B cell (primary cell): ENCODE measurements at regions not wholly inside any gene's neighbourhood (a gene's known extent, or its start where the extent isn't known, plus 50 kb on each side); places are given as distances from the start of the nearest gene placed in this dataset.

Source experiments
- ATAC-seq: fragments of 200-7000 bp; cut with Tn5 transposase; one replicate; pipeline ENCODE4 v1.10.0; 2021; ENCODE audit warnings: low read depth, mild to moderate bottlenecking, moderate number of reproducible peaks, moderate library complexity
- CTCF ChIA-PET: fragments of 350-600 bp; sonication (Branson Sonifier 250); formaldehyde crosslinking; loops from one replicate; lab custom pipeline; 2021; ENCODE audit warnings: antibody characterized with exemption, inconsistent platforms; lab: Charles Lee
- POLR2A ChIA-PET: fragments of 350-600 bp; sonication (Branson Sonifier 250); formaldehyde crosslinking; loops from one replicate; lab custom pipeline; 2021; ENCODE audit warnings: antibody characterized with exemption; lab: Charles Lee
- DNase-seq: peaks from one replicate; pipeline ENCODE4 v3.0.0; 2013
- H2AFZ ChIP-seq: 2 replicates; pipeline ENCODE4 v1.6.1; 2012; ENCODE audit warnings: mild to moderate bottlenecking, low read depth, low read length; ENCODE audit not compliant: insufficient read depth, poor library complexity, severe bottlenecking
- H3K27ac ChIP-seq, 2 donors: 1 replicate in 1 of 2; 2 replicates in 1 of 2; pipeline ENCODE4 v1.5.1; 2012 to 2013; ENCODE audit warnings: low read length in 2 of 2, mild to moderate bottlenecking in 2 of 2, moderate library complexity in 1 of 2
- H3K27me3 ChIP-seq, 4 experiments: fragments of 200-600 bp in 1 of 4; sonication (generic) in 1 of 4; replicated peaks in 1 of 4; 1 replicate in 2 of 4; 2 replicates in 2 of 4; pipeline versions ENCODE4 v1.6.1 to v1.7.0; 2013 to 2016; ENCODE audit warnings: low read length in 3 of 4, mild to moderate bottlenecking in 2 of 4, mixed read lengths in 1 of 4, moderate library complexity in 1 of 4; ENCODE audit not compliant: insufficient read depth in 4 of 4, control insufficient read depth in 3 of 4; ENCODE audit errors: control extremely low read depth in 1 of 4
- H3K36me3 ChIP-seq, 2 experiments: replicated peaks in 1 of 2; 1 replicate in 1 of 2; 2 replicates in 1 of 2; pipeline versions ENCODE4 v1.6.1 to v1.7.1; 2013; ENCODE audit warnings: low read length in 1 of 2; ENCODE audit not compliant: insufficient read depth in 2 of 2, control insufficient read depth in 1 of 2; ENCODE audit errors: control extremely low read depth in 1 of 2, extremely low read depth in 1 of 2
- H3K4me1 ChIP-seq, 2 donors: fragments of 200-600 bp in 1 of 2; sonication (generic) in 1 of 2; 1 replicate in 1 of 2; 2 replicates in 1 of 2; pipeline versions ENCODE4 v1.5.1 to v1.6.1; 2013 to 2017; ENCODE audit warnings: low read length in 2 of 2; ENCODE audit not compliant: control insufficient read depth in 2 of 2, insufficient read depth in 2 of 2
- H3K4me2 ChIP-seq: replicated peaks from 2 replicates; pipeline ENCODE3; 2012; ENCODE audit warnings: mild to moderate bottlenecking, low read depth, low read length; ENCODE audit not compliant: poor library complexity, severe bottlenecking
- H3K4me3 ChIP-seq, 5 experiments: fragments of 200-600 bp in 1 of 5; sonication (generic) in 1 of 5; 1 replicate in 3 of 5; 2 replicates in 2 of 5; pipeline versions ENCODE4 v1.5.1 to v1.7.0; 2011 to 2016; ENCODE audit warnings: low read length in 4 of 5, mild to moderate bottlenecking in 4 of 5, low read depth in 2 of 5, control low read depth in 1 of 5, moderate library complexity in 1 of 5; ENCODE audit not compliant: insufficient read depth in 1 of 5; ENCODE audit errors: control extremely low read depth in 1 of 5, extremely low read depth in 1 of 5
- H3K79me2 ChIP-seq: fragments of 200-600 bp; sonication (generic); one replicate; pipeline ENCODE4 v1.6.0; 2016; ENCODE audit warnings: low read length; ENCODE audit not compliant: control insufficient read depth, insufficient read depth
- H3K9ac ChIP-seq: fragments of 200-600 bp; sonication (generic); 2 replicates; pipeline ENCODE4 v1.6.1; 2017; ENCODE audit warnings: mild to moderate bottlenecking, low read length, moderate library complexity
- H3K9me3 ChIP-seq, 3 donors: one replicate each; pipeline versions ENCODE4 v1.6.1 to v1.7.1; 2013; ENCODE audit warnings: low read length in 2 of 3; ENCODE audit not compliant: control insufficient read depth in 2 of 3, insufficient read depth in 1 of 3; ENCODE audit errors: control extremely low read depth in 1 of 3
- H4K20me1 ChIP-seq: 2 replicates; pipeline ENCODE4 v1.6.0; 2012; ENCODE audit warnings: mild to moderate bottlenecking, low read length; ENCODE audit not compliant: insufficient read depth, control insufficient read depth, poor library complexity, severe bottlenecking
- H3K27ac Mint-ChIP-seq: one replicate; pipeline ENCODE4 v1.8.0; 2021; ENCODE audit warnings: mixed read lengths
- H3K27me3 Mint-ChIP-seq: one replicate; pipeline ENCODE4 v1.8.0; 2021; ENCODE audit warnings: mixed read lengths
- H3K4me1 Mint-ChIP-seq: one replicate; pipeline ENCODE4 v1.8.0; 2021; ENCODE audit warnings: mixed read lengths
- H3K4me3 Mint-ChIP-seq: one replicate; pipeline ENCODE4 v1.8.0; 2021; ENCODE audit warnings: mixed read lengths
- H3K9me3 Mint-ChIP-seq: one replicate; pipeline ENCODE4 v1.8.0; 2022; ENCODE audit warnings: mixed read lengths; ENCODE audit not compliant: insufficient read depth
- EZH2 ChIP-seq: IDR thresholded peaks from 2 replicates; pipeline ENCODE4 v1.6.1; 2012; ENCODE audit warnings: borderline replicate concordance, low read depth, mild to moderate bottlenecking, moderate library complexity, low read length; ENCODE audit not compliant: insufficient read depth, poor library complexity, severe bottlenecking
- WGBS: methylation state at CpG from one replicate; pipeline ENCODE4 v1.1.5; 2013; ENCODE audit warnings: missing lambda C conversion rate; ENCODE audit not compliant: insufficient coverage; 5-methylcytosine and 5-hydroxymethylcytosine counted together
- intact Hi-C: fragments of 100-400 bp; cut with micrococcal nuclease; formaldehyde crosslinking; loops from one replicate; pipeline ENCODE4 v1.10.0; 2022
- TF ChIP-seq, protein P1 (sequence below): fragments of 200-600 bp; IDR thresholded peaks from one replicate; pipeline ENCODE4 v1.8.0; 2022; ENCODE audit warnings: antibody characterized with exemption, mild to moderate bottlenecking

DNA sequence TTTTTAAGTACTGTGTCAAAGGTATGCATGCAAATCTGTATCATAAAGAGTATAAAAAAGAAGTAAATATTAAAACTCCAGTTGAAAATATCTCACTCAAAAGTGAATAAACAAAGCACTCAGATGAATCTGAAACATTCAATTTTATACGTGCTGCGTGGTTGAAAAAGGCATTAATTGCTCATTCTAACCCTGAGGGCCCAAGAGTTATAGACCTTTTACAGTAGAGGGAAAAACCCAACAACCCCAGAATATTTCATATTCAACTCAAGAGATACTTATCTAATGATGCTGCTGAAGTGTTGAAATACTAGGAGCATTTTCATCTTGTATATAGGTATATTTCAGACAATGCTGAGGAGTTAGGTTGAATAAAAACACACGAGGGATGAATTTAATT lies 862.8 kb upstream of the CITED2 start:
- H3K9ac ChIP-seq: no peak overlapping the region
- H3K4me3 ChIP-seq: no peak overlapping the region
- peaks cover 4% of the 10 kb centered on the region for H3K9me3 Mint-ChIP-seq
- no peaks in the 10 kb centered on the region for H3K36me3 ChIP-seq
- H3K4me1 ChIP-seq: no peaks in the 10 kb centered on the region
- no peaks in the 10 kb centered on the region for H3K9me3 ChIP-seq
- H4K20me1 ChIP-seq: no peaks in the 10 kb centered on the region
- H3K27me3 Mint-ChIP-seq: no peaks in the 10 kb centered on the region
- no peaks in the 10 kb centered on the region for H3K4me1 Mint-ChIP-seq
- TF ChIP-seq, protein P1, sequence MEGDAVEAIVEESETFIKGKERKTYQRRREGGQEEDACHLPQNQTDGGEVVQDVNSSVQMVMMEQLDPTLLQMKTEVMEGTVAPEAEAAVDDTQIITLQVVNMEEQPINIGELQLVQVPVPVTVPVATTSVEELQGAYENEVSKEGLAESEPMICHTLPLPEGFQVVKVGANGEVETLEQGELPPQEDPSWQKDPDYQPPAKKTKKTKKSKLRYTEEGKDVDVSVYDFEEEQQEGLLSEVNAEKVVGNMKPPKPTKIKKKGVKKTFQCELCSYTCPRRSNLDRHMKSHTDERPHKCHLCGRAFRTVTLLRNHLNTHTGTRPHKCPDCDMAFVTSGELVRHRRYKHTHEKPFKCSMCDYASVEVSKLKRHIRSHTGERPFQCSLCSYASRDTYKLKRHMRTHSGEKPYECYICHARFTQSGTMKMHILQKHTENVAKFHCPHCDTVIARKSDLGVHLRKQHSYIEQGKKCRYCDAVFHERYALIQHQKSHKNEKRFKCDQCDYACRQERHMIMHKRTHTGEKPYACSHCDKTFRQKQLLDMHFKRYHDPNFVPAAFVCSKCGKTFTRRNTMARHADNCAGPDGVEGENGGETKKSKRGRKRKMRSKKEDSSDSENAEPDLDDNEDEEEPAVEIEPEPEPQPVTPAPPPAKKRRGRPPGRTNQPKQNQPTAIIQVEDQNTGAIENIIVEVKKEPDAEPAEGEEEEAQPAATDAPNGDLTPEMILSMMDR: no peak
- no peak for TF ChIP-seq EZH2
- no peaks in the 10 kb centered on the region for H3K79me2 ChIP-seq
- WGBS: no CpG with 5 or more reads among the region's 3 CpGs
- no peak for ATAC-seq
- ChIA-PET POLR2A (no interaction called here), CTCF (no interaction called here)
- H3K27me3 ChIP-seq: no peaks in the 10 kb centered on the region
- DNase-seq: no peak
- H3K27ac ChIP-seq: no peak overlapping the region
- no peak overlapping the region for H3K4me3 Mint-ChIP-seq
- no peak overlapping the region for H3K4me2 ChIP-seq
- intact Hi-C loops: no loop called here
- no peak overlapping the region for H3K27ac Mint-ChIP-seq
- no peak overlapping the region for H2AFZ ChIP-seq

DNA sequence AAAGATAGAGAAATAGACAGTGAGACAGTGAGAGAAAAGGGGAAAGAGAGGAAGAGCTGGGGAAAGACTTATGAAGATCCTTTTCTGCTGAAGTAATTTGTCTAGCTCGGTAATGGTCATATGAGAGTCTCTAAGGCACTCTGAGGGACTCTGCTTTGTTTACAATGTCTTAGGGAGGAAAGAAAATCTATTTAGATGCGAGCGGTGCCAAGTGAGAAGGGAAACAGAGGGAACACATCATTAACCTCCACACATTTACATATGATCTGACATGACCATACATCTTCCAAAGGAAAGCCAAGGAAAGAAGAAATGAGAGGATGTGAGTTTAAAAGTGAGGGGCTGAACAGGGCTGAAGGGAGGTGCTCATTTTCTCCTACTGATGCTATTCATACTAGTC lies 862.3 kb upstream of the CITED2 start:
- intact Hi-C loops: no loop called here
- H3K9me3 ChIP-seq: no peaks in the 10 kb centered on the region
- no peak overlapping the region for H3K4me3 ChIP-seq
- H3K27me3 ChIP-seq: no peaks in the 10 kb centered on the region
- no peaks in the 10 kb centered on the region for H3K4me1 ChIP-seq
- no peak overlapping the region for H3K27ac Mint-ChIP-seq
- DNase-seq: no peak
- no peak for ATAC-seq
- no peaks in the 10 kb centered on the region for H4K20me1 ChIP-seq
- H3K79me2 ChIP-seq: no peaks in the 10 kb centered on the region
- no peaks in the 10 kb centered on the region for H3K4me1 Mint-ChIP-seq
- ChIA-PET CTCF (no interaction called here), POLR2A (no interaction called here)
- H3K9me3 Mint-ChIP-seq: peaks cover 7% of the 10 kb centered on the region
- no peak overlapping the region for H3K4me3 Mint-ChIP-seq
- H2AFZ ChIP-seq: no peak overlapping the region
- H3K27ac ChIP-seq: no peak overlapping the region
- H3K9ac ChIP-seq: no peak overlapping the region
- H3K36me3 ChIP-seq: no peaks in the 10 kb centered on the region
- H3K4me2 ChIP-seq: no peak overlapping the region
- TF ChIP-seq, protein P1: no peak
- TF ChIP-seq EZH2: no peak
- H3K27me3 Mint-ChIP-seq: no peaks in the 10 kb centered on the region
- no CpG with 5 or more reads among the region's 3 CpGs for WGBS
